Keratinocyte (primary cell): ENCODE measurements at regions not wholly inside any gene's neighbourhood (a gene's known extent, or its start where the extent isn't known, plus 50 kb on each side); places are given as distances from the start of the nearest gene placed in this dataset.

ENCODE experiments used
- DNase-seq: peaks from one replicate; pipeline ENCODE4 v3.0.0-alpha.2; 2011; ENCODE audit warnings: low read depth, missing footprints, low spot score
- FAIRE-seq: peaks from 2 replicates; lab custom pipeline; 2011; peaks lifted over from hg19 to GRCh38; lab: Jason Lieb, UNC
- H2AFZ ChIP-seq: 2 replicates; pipeline ENCODE4 v1.6.0; 2012; ENCODE audit warnings: low read length, control low read depth, inconsistent platforms; ENCODE audit not compliant: control insufficient read depth
- H3K27ac ChIP-seq: 2 replicates; pipeline ENCODE4 v1.5.1; 2011; ENCODE audit warnings: low read length; ENCODE audit not compliant: control insufficient read depth, insufficient read depth
- H3K27me3 ChIP-seq: 3 replicates; pipeline ENCODE4 v1.6.0; 2011; ENCODE audit warnings: low read length; ENCODE audit not compliant: control insufficient read depth, insufficient read depth; ENCODE audit errors: extremely low read depth
- H3K36me3 ChIP-seq, 2 experiments: 2 replicates in 1 of 2; 3 replicates in 1 of 2; pipeline ENCODE4 v1.5.1; 2011; ENCODE audit warnings: low read length in 2 of 2, mild to moderate bottlenecking in 1 of 2; ENCODE audit not compliant: control insufficient read depth in 2 of 2, insufficient read depth in 2 of 2; ENCODE audit errors: extremely low read depth in 1 of 2
- H3K4me1 ChIP-seq: 3 replicates; pipeline ENCODE4 v1.5.1; 2011; ENCODE audit warnings: low read length; ENCODE audit not compliant: control insufficient read depth, insufficient read depth; ENCODE audit errors: extremely low read depth
- H3K4me2 ChIP-seq: 3 replicates; pipeline ENCODE4 v1.6.0; 2011; ENCODE audit warnings: low read depth, low read length; ENCODE audit not compliant: control insufficient read depth, insufficient read depth; ENCODE audit errors: extremely low read depth
- H3K4me3 ChIP-seq, 3 experiments: fragments of 200-600 bp in 1 of 3; sonication (generic) in 1 of 3; 2 replicates in 2 of 3; 3 replicates in 1 of 3; pipeline ENCODE4 v1.5.1; 2011 to 2016; ENCODE audit warnings: low read length in 3 of 3, mild to moderate bottlenecking in 3 of 3, control low read depth in 2 of 3, inconsistent platforms in 1 of 3, low read depth in 1 of 3, mixed read lengths in 1 of 3, mixed run types in 1 of 3, moderate library complexity in 1 of 3; ENCODE audit not compliant: control insufficient read depth in 2 of 3, insufficient read depth in 2 of 3; ENCODE audit errors: extremely low read depth in 1 of 3
- H3K79me2 ChIP-seq: 2 replicates; pipeline ENCODE4 v1.6.0; 2012; ENCODE audit warnings: low read length; ENCODE audit not compliant: control insufficient read depth, insufficient read depth
- H3K9ac ChIP-seq: 3 replicates; pipeline ENCODE4 v1.6.0; 2011; ENCODE audit warnings: low read length; ENCODE audit not compliant: control insufficient read depth, insufficient read depth; ENCODE audit errors: extremely low read depth
- H3K9me1 ChIP-seq: 3 replicates; pipeline ENCODE4 v1.6.0; 2011; ENCODE audit warnings: low read length; ENCODE audit not compliant: control insufficient read depth, insufficient read depth; ENCODE audit errors: extremely low read depth
- H3K9me3 ChIP-seq: 2 replicates; pipeline ENCODE4 v1.5.1; 2012; ENCODE audit warnings: low read depth, low read length; ENCODE audit not compliant: control insufficient read depth
- H4K20me1 ChIP-seq: 3 replicates; pipeline ENCODE4 v1.6.0; 2011; ENCODE audit warnings: low read length; ENCODE audit not compliant: control insufficient read depth, insufficient read depth; ENCODE audit errors: extremely low read depth
- EZH2 ChIP-seq: IDR thresholded peaks from one replicate; pipeline ENCODE4 v1.6.1; 2012; ENCODE audit warnings: inconsistent platforms, mild to moderate bottlenecking, low read length, moderate library complexity
- dilution Hi-C: fragments of 300-500 bp; cut with MboI; formaldehyde crosslinking; loops from one replicate; pipeline ENCODE4 v1.7.0; 2020; ENCODE audit warnings: low sequenced_read_pairs; ENCODE audit not compliant: extremely low pct_ligation_motif_present
- TF ChIP-seq, protein P1 (sequence below), 3 experiments: IDR thresholded peaks in 1 of 3; conservative IDR thresholded peaks in 1 of 3; optimal IDR thresholded peaks in 1 of 3; 2 replicates in 2 of 3; 3 replicates in 1 of 3; pipeline versions ENCODE3 to v1.5.1; 2011; ENCODE audit warnings: low read length in 3 of 3, mild to moderate bottlenecking in 3 of 3, moderate library complexity in 2 of 3, control low read depth in 1 of 3, inconsistent platforms in 1 of 3; ENCODE audit not compliant: insufficient read depth in 2 of 3; ENCODE audit errors: extremely low read depth in 1 of 3

DNA sequence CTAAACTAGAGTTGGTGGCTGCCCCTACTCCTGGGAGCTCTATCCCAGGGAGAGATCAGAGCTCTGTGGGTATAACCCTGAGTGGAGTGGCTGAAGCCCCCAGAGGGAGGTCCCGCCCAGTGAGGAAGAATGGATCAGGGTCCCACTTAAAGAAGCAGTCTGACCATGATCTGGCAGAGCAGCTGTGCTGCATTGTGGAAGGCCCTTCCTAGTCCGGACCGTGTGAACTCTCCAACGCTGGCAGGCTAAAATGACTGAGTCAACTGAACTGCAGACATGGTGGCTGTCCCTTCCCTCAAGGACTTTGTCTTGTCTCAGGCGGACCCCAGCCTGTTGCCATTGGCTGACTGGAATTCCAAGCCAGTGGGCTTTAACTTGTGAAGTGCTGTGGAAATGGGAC is 494.2 kb downstream of the FAM181B start:
- Histone ChIP-seq H3K9ac (no peak overlapping the region), H3K27ac (no peak overlapping the region), H3K9me1 (no peaks in the 10 kb centered on the region), H4K20me1 (no peaks in the 10 kb centered on the region), H3K27me3 (no peaks in the 10 kb centered on the region), H3K4me1 (no peaks in the 10 kb centered on the region), H2AFZ (no peak overlapping the region), H3K4me2 (no peak overlapping the region), H3K9me3 (no peaks in the 10 kb centered on the region), H3K79me2 (no peaks in the 10 kb centered on the region), H3K36me3 (no peaks in the 10 kb centered on the region), H3K4me3 (no peak overlapping the region)
- no peak for TF ChIP-seq EZH2
- TF ChIP-seq, protein P1, sequence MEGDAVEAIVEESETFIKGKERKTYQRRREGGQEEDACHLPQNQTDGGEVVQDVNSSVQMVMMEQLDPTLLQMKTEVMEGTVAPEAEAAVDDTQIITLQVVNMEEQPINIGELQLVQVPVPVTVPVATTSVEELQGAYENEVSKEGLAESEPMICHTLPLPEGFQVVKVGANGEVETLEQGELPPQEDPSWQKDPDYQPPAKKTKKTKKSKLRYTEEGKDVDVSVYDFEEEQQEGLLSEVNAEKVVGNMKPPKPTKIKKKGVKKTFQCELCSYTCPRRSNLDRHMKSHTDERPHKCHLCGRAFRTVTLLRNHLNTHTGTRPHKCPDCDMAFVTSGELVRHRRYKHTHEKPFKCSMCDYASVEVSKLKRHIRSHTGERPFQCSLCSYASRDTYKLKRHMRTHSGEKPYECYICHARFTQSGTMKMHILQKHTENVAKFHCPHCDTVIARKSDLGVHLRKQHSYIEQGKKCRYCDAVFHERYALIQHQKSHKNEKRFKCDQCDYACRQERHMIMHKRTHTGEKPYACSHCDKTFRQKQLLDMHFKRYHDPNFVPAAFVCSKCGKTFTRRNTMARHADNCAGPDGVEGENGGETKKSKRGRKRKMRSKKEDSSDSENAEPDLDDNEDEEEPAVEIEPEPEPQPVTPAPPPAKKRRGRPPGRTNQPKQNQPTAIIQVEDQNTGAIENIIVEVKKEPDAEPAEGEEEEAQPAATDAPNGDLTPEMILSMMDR (optimal IDR thresholded peaks at IDR 0.05 in 1 of 3, IDR thresholded peaks at IDR 0.05 in 1 of 3, conservative IDR thresholded peaks at IDR 0.05 in 1 of 3; ENCODE audit: extremely low read depth in 1 of 3, insufficient read depth in 2 of 3, low read length in 3 of 3), result no peak
- FAIRE-seq, result no peak
- dilution Hi-C loops, result no loop called here
- no peak for DNase-seq

DNA sequence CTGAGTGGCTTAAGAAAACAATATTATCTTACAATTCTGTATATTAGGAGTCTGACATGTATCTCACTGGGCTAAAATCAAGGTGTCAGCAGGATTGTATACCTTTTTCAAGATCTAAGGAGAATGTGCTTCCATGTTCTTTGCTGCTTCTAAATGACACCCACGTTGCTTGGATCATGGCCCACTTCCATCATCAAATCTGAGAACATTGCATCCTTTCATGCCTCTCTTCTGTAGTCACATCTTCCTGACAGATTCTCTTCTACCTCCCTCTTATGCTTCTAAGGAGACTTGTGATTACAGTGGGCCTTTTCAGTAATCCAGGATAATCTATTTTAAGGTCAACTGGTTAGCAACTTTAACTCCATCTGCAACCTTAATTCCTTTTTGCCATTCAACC is 499.4 kb downstream of the FAM181B start:
- no peaks in the 10 kb centered on the region for H3K9me1 ChIP-seq
- dilution Hi-C loops, result no loop called here
- FAIRE-seq (no peak), DNase-seq (no peak)
- H3K27ac ChIP-seq, result no peak overlapping the region
- no peak overlapping the region for H3K4me3 ChIP-seq
- H3K27me3 ChIP-seq, result no peaks in the 10 kb centered on the region
- TF ChIP-seq, protein P1 (optimal IDR thresholded peaks at IDR 0.05 in 1 of 3, IDR thresholded peaks at IDR 0.05 in 1 of 3, conservative IDR thresholded peaks at IDR 0.05 in 1 of 3; ENCODE audit: extremely low read depth in 1 of 3, insufficient read depth in 2 of 3, low read length in 3 of 3), result no peak
- TF ChIP-seq EZH2, result no peak
- H3K9ac ChIP-seq, result no peak overlapping the region
- no peak overlapping the region for H2AFZ ChIP-seq
- H3K4me1 ChIP-seq, result no peaks in the 10 kb centered on the region
- H3K79me2 ChIP-seq, result no peaks in the 10 kb centered on the region
- no peaks in the 10 kb centered on the region for H3K36me3 ChIP-seq
- H3K9me3 ChIP-seq, result no peaks in the 10 kb centered on the region
- H3K4me2 ChIP-seq, result no peak overlapping the region
- H4K20me1 ChIP-seq, result no peaks in the 10 kb centered on the region
